Endometrial microvascular endothelial cells (primary cell): ENCODE measurements at regions not wholly inside any gene's neighbourhood (a gene's known extent, or its start where the extent isn't known, plus 50 kb on each side); places are given as distances from the start of the nearest gene placed in this dataset.

Experiments
- in situ Hi-C: cut with HindIII; loops from 2 replicates; pipeline ENCODE4 v1.10.0; 2017; ENCODE audit warnings: low sequenced_read_pairs, low pct_unique_long_range_greater_than_20kb; ENCODE audit errors: inconsistent ontology term

DNA sequence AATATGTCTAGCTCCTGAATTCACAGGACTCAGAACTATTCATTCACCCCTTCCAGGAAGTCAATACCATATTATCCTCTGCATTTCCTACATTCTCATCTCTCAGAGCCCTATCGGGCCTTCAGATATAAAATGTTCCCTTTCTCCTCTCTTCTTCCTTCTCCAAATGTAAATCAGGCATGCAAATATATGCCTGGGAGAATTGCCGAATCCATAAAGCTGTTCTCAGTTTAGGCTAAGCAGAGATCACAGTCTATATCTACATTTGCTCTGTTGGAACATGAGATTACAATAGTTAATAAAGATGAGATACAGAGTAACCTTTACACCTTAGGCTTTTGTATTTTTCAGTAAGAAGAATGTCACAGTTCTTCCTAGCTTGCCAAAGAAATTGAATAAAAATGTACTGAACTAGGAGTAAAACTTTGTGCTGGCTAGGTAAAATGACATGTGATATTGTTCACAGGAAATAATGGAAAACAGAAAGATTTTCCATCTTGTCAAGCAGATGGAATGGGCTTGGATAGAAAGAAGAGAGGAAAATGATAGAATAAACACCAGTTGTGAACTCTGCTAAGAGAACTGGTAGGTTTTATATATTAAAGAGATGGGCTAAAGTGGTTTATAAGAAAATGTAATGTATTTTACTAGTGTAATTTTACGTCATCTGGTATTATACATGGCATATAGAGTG lies 161.5 kb downstream of the NRIP1 start:
- in situ Hi-C loops = no loop called here

DNA sequence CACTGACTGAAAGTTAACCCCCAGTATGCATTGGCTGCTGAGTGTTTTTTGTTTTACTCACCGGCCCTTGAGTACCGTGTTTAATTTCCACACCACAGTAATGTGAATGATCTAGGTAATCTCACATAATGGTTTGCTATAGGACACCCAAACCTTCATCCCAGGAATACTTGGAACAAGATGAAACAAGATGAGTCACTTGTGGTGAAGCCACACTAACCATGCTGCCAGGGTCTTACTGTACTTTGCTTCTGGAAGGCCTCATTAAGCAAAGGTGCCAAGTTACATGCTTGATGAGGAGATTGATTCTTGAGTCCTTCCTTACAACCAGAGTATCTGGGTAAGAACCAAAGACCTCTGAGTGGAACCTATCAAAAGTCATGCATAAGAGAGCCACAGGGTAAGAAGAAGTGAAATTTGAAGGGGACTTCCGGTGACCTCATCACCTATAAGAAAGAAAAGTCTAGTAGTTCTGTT lies 163.3 kb downstream of the NRIP1 start:
- in situ Hi-C loops = no loop called here

DNA sequence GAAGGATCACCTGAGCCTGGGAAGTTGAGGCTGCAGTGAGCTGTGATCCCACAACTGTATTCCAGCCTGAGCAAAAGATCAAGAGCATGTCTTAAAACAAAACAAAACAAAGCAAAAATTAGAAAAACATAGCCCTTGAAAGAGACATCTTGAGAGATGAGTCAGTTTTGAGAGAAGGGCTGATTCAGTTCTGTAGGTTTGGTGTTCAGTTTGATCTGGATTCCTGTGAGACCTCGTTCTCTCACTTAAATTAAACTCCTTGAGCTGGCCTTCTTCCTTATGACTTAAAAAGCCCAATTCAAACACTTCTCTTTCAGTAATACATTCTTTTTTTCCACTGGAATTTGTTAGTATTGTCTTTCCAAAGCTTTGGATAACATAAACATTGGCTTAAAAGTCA lies 164.2 kb downstream of the NRIP1 start:
- in situ Hi-C loops = no loop called here

DNA sequence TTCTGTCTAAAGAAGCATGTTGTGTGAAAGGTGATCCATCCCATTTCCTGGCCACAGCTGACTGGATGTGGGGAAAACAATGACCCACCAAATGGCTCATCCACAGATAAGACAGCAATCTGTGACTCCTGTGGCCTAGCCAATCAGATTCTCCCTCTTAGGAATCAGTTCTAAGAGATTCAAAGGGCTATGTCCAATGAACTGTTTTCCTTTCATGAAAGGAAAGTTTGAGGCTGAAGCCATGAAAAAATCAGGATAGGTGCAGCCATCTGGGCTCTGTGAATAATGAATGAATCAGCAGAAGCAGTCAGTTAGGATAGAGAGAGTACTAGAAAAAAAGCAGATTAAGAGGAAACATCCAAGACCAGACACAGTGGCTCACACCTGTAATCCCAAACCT lies 164.7 kb downstream of the NRIP1 start:
- in situ Hi-C loops = no loop called here

DNA sequence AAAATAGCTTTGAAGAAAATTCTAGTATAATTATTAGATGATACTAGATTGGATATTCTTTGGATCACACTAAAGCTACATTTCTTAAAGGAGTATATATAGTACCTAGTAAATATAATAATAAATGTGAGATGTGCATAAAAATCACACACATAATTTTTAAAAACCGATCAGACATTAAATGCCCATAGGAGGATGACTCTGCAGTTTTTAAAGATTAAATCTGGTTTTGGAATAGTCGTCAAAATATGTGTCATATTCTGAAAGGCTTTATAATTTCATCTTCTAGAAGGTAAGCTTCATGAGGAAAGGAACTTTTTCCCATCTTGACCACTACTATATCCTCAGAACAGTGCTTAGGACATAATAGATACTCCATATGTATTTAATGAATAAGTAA lies 169.0 kb downstream of the NRIP1 start:
- in situ Hi-C loops = no loop called here

DNA sequence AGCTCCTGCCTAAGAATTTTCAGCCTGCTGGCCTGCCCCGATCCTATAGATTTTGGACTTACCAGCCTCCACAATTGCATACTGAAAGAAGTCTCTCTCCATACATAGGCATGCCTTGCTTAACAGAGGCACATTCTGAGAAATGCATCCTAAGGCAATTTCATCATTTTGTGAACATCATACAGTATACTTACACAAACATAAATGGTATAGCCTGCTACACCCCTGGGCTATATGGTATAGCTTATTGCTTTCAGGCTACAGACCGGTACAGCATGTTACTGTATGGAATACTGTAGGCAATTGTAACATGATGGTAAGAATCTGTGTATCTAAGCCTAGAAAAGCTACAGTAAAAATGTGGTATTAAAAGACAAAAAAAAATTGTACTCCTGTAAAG lies 174.7 kb downstream of the NRIP1 start:
- in situ Hi-C loops = no loop called here

DNA sequence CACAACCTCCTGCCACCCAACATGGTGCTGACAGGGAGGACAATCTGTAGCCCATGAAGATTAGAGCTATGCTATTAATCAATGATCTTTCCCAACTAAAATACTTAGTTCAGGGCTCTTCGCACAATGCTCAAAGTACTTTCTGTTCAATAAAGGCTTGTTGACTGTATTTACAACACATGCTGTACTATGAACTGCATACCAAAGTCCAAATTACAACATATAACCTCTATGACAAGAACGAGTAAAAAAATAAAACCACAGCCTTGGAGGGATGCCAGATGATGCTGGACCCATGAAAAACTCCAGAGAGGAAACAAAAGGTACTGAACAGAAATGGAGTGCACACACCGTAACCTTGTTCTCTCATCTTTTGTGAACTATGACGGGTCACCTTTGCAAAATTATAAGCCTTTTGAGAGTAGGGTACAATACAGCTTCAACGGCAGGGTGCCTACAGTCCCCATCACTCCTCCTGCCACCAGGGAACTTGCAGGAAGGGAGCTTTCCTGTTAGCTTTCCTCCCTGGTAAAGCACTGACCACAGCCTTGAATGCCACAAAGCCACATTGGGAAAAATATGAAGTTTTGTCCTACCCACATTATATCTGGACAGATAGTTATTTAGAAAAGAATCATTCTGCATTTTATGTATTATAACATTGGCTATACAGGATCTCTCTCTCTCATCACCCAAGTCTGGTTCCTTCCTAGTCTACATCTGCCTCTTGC lies 175.6 kb downstream of the NRIP1 start:
- in situ Hi-C loops = loop anchor here (10.0 kb wide), 1 partner anchor 596 kb away; no protein-coding TSS in a partner anchor

DNA sequence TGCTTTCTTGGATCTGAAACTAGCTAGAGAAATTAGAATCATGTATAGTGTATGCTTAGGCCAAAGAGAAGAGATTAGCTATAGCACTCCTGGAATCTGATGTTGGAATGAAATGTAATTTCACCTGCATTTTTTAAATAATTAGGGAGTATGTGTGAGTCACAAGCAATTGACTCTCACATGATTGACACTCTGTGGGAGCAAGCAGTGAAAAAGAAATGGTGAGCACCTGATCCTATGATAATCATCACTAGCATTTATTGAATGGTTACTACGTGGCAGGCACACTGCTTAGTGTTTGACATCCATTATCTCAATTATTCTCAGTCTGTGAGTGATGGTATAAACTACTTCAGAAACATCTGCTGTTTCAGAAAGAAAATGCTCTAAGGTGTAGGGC lies 176.6 kb downstream of the NRIP1 start:
- in situ Hi-C loops = loop anchor here (10.0 kb wide), 1 partner anchor 597 kb away; no protein-coding TSS in a partner anchor

DNA sequence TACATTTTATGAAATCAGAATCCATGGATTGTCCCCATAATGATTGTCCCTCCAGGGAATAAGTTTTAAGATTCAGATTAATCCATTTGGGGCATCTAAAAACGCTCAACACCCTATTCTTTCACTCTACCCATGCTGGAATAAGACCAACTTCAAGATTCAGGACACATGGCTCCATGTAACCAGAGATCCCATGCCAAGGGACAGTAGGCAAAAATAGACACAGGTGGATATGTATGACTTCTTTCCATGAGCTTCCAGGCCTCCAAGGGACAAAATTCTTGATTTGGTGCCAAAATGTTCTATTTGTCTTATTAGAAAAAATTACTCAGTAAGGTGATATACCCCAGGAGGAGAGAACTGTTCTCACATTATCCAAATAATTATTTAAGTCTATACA lies 178.8 kb downstream of the NRIP1 start:
- in situ Hi-C loops = loop anchor here (10.0 kb wide), 1 partner anchor 599 kb away; no protein-coding TSS in a partner anchor

DNA sequence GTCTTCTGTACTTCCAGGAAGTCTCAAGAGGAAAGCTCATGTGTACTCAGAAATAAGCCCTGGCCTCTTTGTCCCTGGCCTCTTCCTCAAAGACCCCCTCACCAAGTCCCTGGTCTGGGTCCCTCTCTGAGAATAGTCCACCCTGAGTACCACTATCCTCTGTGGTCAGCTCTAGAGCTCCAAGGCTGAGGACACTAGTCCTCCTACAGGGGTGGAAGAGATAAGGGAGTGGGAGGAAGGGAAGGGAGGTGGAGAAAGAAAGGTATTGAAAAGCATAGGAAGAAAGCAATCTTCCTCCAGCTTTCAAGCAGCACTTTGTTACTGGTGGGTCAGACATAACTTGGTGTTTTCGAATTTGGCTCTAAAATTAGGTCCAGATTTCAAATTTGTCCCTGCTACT lies 181.4 kb downstream of the NRIP1 start:
- in situ Hi-C loops = loop anchor here (10.0 kb wide), 1 partner anchor 601 kb away; no protein-coding TSS in a partner anchor

DNA sequence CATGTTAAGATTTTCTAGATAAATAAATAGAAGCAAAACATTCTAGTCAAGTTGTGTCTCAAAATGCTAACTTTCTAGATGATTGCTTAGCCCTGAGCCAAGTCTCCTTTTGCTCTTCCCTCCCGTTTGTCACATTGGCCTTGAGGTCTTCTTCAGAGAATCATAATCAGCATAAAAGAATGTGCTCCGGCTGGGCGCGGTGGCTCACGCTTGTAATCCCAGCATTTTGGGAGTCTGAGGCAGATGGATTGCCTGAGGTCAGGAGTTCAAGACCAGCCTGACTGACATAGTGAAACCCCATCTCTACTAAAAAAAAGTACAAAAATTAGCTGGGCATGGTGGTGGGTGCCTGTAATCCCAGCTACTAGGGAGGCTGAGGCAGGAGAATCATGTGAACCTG lies 182.3 kb downstream of the NRIP1 start:
- in situ Hi-C loops = loop anchor here (10.0 kb wide), 1 partner anchor 602 kb away; no protein-coding TSS in a partner anchor

DNA sequence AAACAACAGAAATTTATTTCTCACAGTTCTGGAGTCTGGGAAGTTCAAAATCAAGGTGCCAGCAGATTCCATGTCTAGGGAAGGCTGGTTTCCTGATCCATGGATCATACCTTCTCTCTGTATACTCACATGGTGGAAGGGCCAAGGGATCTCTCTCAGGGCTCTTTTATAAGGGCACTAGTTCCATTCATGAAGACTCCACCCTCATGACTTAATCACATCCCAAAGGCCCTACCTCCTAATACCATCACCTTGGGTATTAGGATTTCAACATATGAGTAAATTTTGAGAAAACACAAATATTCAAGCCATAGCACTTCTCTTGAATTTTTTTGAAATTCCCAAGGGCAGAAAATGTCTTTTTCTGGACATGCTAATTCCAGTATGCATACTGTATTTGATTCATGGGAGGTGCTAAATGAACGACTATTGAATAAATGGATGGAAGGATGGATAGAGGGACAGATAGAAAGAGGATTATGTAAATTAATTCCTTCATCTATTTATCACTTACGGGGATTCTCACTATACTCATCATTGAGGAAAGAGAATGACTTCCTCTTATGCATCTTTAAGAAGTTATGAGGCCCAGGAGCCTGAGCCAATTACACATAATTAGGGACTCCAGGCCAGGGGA lies 182.8 kb downstream of the NRIP1 start:
- in situ Hi-C loops = loop anchor here (10.0 kb wide), 1 partner anchor 603 kb away; no protein-coding TSS in a partner anchor

DNA sequence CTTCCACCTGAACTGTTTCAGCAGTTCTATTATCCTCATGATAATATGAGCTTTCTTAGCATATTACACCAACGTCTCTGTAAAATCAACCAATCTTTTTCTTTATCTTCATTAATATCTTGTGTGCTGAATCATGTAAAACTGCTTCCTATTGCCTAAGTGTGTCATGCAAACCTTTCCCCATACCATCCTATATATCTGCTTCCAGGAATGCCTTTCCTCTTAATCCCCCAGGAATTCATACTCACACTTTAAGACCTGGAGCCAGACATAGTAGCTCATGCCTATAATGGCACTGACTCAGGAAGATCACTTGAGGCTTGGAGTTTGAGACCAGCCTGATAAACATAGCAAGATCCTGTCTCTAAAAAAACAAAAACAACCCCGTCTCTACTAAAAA lies 183.9 kb downstream of the NRIP1 start:
- in situ Hi-C loops = loop anchor here (10.0 kb wide), 1 partner anchor 604 kb away; no protein-coding TSS in a partner anchor

DNA sequence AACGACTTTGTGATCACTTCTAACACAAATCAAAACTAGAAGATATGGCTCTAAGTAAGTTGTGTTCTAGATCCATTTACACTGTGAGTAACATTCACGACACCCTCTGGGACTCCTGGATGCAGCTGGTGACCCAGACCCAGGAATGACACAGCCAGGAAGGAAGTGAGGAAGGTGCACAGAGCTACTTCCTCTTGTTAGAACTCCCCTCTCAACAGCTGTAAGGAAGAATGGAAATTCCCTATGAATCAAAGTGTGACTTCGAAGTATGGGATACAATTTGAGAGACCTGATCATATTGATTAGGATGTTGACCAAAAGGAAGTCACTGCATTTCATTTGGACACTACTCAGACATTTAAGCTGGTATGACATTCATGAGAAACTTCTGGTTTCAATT lies 185.3 kb downstream of the NRIP1 start:
- in situ Hi-C loops = no loop called here

DNA sequence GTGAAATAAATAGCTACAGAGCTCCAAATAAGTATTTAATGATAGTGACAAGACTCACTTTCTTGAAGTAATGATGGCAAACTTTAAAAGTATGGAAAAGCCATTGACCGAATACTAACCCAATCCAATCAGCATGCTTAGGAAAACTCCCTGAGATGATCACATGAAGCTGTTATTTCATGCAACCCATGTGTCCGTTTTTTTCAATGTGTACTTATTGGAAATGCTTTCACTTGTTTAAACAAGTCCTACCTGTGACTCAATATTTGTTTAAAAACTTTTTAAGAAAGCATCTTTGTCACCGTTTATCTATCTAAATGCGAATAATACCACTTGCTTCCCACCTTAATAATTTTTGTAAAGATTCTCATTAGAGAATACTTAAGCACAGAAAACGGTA lies 185.8 kb downstream of the NRIP1 start:
- in situ Hi-C loops = no loop called here

DNA sequence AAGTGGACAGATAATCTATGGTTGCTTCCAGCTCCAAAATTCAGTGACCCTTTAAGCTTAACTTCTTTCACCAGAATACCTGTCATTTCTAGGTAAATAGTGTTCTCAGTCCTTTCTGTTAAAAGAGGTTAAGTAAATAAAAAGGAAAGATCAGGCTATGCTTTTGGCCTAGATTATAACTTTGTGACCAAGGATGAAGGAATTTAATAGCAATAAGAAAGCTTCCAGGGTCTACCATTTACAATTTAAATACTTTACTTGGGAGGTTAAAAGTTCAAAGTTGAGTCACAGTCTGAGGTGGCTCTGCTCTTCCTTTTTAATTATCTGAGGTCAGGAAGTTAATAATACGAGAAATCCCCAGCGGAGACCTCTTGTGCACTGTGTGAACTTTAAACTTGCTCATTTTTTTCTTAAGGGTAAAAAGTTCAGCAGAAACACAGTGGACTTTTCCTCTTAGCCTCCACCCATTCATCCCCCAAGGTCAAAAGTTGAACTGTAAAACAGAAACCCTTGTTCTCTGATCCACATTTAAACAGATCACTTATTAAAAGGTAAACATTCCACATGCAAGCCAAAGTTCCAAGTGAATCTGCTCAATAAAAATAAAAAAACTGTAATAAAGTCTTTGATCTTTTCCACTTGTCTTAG lies 187.1 kb downstream of the NRIP1 start:
- in situ Hi-C loops = no loop called here

DNA sequence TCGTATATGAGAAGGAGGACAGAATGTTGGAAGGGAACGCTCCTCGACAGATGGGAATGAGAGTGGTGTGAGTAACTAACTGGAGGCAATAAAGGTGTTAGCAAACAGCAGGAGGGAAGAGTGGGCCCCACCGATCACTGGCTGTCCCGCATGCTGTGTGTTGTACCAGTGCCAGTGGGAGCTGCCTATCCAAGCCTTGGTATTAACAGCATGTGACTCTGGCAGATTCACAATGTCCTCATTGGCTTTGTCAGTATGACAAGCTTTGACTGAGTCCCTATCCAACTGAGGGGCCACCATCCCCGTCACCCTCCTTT lies 188.3 kb downstream of the NRIP1 start:
- in situ Hi-C loops = no loop called here

DNA sequence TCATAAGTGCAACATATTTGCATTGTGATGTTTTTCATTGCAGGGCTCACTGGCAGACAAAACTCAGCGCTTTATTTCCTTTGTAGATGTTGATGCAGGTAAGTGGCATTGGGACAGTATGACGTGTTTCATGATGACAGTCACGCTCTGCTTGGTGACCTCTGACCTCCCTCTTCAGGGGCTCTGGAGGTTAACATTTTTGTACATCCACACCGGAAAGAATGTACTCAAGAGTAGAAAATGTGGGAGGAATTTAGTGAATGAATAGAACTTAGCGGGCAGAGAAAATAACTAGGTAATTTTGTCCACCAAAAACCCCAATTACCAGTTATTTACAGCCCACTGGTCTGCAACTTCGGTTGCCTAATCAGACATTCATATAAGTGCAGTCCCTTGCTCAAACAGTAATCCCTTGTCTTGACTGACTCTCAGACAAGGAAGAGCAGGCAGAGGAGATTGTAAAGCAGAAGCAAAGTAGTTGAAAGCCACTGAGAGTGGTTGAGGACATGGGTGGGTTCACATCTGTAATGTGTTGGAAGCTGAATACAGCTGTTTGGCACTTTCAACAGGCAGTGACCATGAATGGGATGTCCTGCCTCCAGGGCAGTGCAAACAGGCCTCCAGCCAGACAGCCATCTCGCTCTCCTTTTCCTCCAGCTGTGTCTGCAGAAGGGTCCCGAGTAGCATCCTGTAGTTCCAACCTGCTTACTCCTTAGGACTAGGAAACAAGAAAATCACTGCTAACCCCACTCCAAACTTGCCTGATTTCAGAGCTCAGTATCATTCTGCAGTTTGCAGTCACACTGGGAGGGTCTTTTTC lies 188.9 kb downstream of the NRIP1 start:
- in situ Hi-C loops = no loop called here

DNA sequence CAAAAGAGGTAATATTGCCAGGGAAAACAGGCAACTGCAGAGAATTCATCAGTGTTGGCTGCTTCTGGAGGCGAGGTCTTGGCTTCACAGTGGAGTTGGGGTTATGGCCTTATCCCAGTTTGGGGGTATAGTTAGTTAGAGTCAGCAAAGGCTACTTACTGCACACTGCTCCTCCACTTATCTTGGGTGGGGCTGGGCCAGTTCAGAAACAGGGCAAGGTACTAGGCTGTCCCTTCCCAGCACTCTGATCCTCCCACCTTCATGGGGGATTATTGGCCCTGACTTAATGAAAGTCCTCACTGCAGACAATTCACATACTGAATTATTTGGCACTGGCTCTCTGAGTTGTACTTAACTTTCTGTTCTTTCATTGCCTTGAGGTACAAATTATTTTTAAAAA lies 189.6 kb downstream of the NRIP1 start:
- in situ Hi-C loops = no loop called here
